A673 (cell line): ENCODE measurements at regions not wholly inside any gene's neighbourhood (a gene's known extent, or its start where the extent isn't known, plus 50 kb on each side); places are given as distances from the start of the nearest gene placed in this dataset.

Experiments used
- BruUV-seq: library from RNA; stranded (reverse); fragments of 400-500 nt; replicated peaks from 2 replicates; lab custom pipeline; 2021; lab: Mats Ljungman, UMichigan
- CTCF ChIA-PET: fragments of 300-600 bp; sonication (Branson Sonifier 250); formaldehyde crosslinking; loops from one replicate; lab custom pipeline; 2022; ENCODE audit warnings: antibody characterized with exemption; lab: Charles Lee
- POLR2A ChIA-PET: fragments of 300-600 bp; sonication (Branson Sonifier 250); formaldehyde crosslinking; loops from one replicate; lab custom pipeline; 2022; ENCODE audit warnings: antibody characterized with exemption; ENCODE audit not compliant: low non-redundant PET; lab: Charles Lee
- DNase-seq: peaks from one replicate; pipeline ENCODE4 v3.0.0-alpha.2; 2015; ENCODE audit warnings: low spot score
- H3K27ac ChIP-seq: fragments of 200-600 bp; sonication (generic); 2 replicates; pipeline ENCODE4 v1.5.1; 2016; ENCODE audit warnings: mixed run types, low read depth, mild to moderate bottlenecking, mixed read lengths, antibody characterized with exemption, low read length; ENCODE audit not compliant: poor library complexity, severe bottlenecking
- H3K27me3 ChIP-seq: fragments of 200-600 bp; sonication (generic); replicated peaks from 2 replicates; pipeline ENCODE4 v1.6.1; 2017; ENCODE audit warnings: mixed run types, low read depth, mild to moderate bottlenecking, mixed read lengths, antibody characterized with exemption, low read length; ENCODE audit not compliant: insufficient read depth, poor library complexity
- H3K36me3 ChIP-seq: fragments of 200-600 bp; sonication (generic); 2 replicates; pipeline ENCODE4 v1.6.1; 2016; ENCODE audit warnings: mixed run types, mild to moderate bottlenecking, mixed read lengths, antibody characterized with exemption, low read length; ENCODE audit not compliant: insufficient read depth, poor library complexity, severe bottlenecking
- H3K4me1 ChIP-seq: fragments of 200-600 bp; sonication (generic); 2 replicates; pipeline ENCODE4 v1.6.1; 2017; ENCODE audit warnings: mixed run types, mild to moderate bottlenecking, mixed read lengths, antibody characterized with exemption, low read length; ENCODE audit not compliant: insufficient read depth, poor library complexity, severe bottlenecking
- H3K4me3 ChIP-seq: fragments of 200-600 bp; sonication (generic); 2 replicates; pipeline ENCODE4 v1.5.1; 2016; ENCODE audit warnings: low read depth, mixed run types, mild to moderate bottlenecking, mixed read lengths, low read length; ENCODE audit not compliant: poor library complexity, severe bottlenecking
- H3K9me3 ChIP-seq: fragments of 200-600 bp; sonication (generic); 2 replicates; pipeline ENCODE4 v1.6.1; 2016; ENCODE audit warnings: mixed run types, low read depth, mild to moderate bottlenecking, mixed read lengths, antibody characterized with exemption, low read length; ENCODE audit not compliant: poor library complexity, severe bottlenecking
- CTCF ChIP-seq: fragments of 300-800, 200-600 bp; sonication (generic); conservative IDR thresholded peaks from 2 replicates; pipeline ENCODE4 v1.5.1; 2017; ENCODE audit warnings: low read depth, mild to moderate bottlenecking, antibody characterized with exemption, low read length, moderate library complexity, mixed read lengths
- EZH2 ChIP-seq: fragments of 200-600 bp; sonication (generic); IDR thresholded peaks from 2 replicates; pipeline ENCODE4 v1.6.1; 2017; ENCODE audit warnings: borderline replicate concordance, low read depth, mild to moderate bottlenecking, mixed read lengths, antibody characterized with exemption, low read length; ENCODE audit not compliant: poor library complexity, severe bottlenecking
- intact Hi-C: fragments of 100-400 bp; cut with micrococcal nuclease; formaldehyde crosslinking; loops from one replicate; pipeline ENCODE4 v1.10.0; 2022; ENCODE audit not compliant: unreplicated experiment

GRCh38 chr6:112649853-112650252, 302.7 kb downstream of the RFPL4B start:
- Histone ChIP-seq H3K4me3 (no peak overlapping the region), H3K36me3 (no peaks in the 10 kb centered on the region), H3K27me3 (no peaks in the 10 kb centered on the region), H3K9me3 (no peaks in the 10 kb centered on the region), H3K4me1 (no peaks in the 10 kb centered on the region), H3K27ac (no peak overlapping the region)
- DNase-seq = no peak
- TF ChIP-seq EZH2 (no peak), CTCF (no peak)
- intact Hi-C loops = no loop called here
- no TSS peak for BruUV-seq
- ChIA-PET POLR2A (no interaction called here), CTCF (no interaction called here)

GRCh38 chr6:112651239-112651638, 304.1 kb downstream of the RFPL4B start:
- intact Hi-C loops = no loop called here
- CTCF ChIA-PET = no interaction called here
- Histone ChIP-seq H3K4me1 (no peaks in the 10 kb centered on the region), H3K9me3 (no peaks in the 10 kb centered on the region), H3K36me3 (no peaks in the 10 kb centered on the region), H3K27me3 (no peaks in the 10 kb centered on the region), H3K4me3 (no peak overlapping the region), H3K27ac (no peak overlapping the region)
- no TSS peak for BruUV-seq
- TF ChIP-seq CTCF (no peak), EZH2 (no peak)
- DNase-seq = no peak
- POLR2A ChIA-PET = no interaction called here

- H3K4me3 ChIP-seq = no peak overlapping the region
- TF ChIP-seq EZH2 (no peak), CTCF (no peak)
- H3K27me3 ChIP-seq = no peaks in the 10 kb centered on the region
- no peaks in the 10 kb centered on the region for H3K4me1 ChIP-seq
- BruUV-seq = no TSS peak
- intact Hi-C loops = no loop called here
- ChIA-PET POLR2A (no interaction called here), CTCF (no interaction called here)
- DNase-seq = no peak
- H3K27ac ChIP-seq = no peak overlapping the region
- no peaks in the 10 kb centered on the region for H3K36me3 ChIP-seq
- no peaks in the 10 kb centered on the region for H3K9me3 ChIP-seq
These were observed 312.8 kb downstream of the RFPL4B start for GRCh38 chr6:112659912-112660311.
